ENCODE measurements at regions not wholly inside any gene's neighbourhood (a gene's known extent, or its start where the extent isn't known, plus 50 kb on each side); places are given as distances from the start of the nearest gene placed in this dataset.

GRCh38 chr7:41203542-41203941 is 499.3 kb downstream of the INHBA start:
- Mint-ChIP-seq H3K4me1 (peaks cover 7% of the 10 kb centered on the region), H3K4me3 (no peak overlapping the region), H3K36me3 (ENCODE audit: low read depth) (no peaks in the 10 kb centered on the region), H3K9me3 (no peaks in the 10 kb centered on the region), H3K27ac (no peak overlapping the region), H3K27me3 (ENCODE audit: insufficient read depth) (peaks cover 14% of the 10 kb centered on the region)
- Histone ChIP-seq H3K9ac (ENCODE audit: extremely low read depth, low read length, poor library complexity, severe bottlenecking) (no peak overlapping the region), H3K4me1 (ENCODE audit: control insufficient read depth, insufficient read depth, low read length) (no peaks in the 10 kb centered on the region), H3K27ac (ENCODE audit: low read depth, low read length) (no peak overlapping the region), H3K36me3 (ENCODE audit: control insufficient read depth, insufficient read depth, low read length) (no peaks in the 10 kb centered on the region), H3K9me3 (ENCODE audit: control insufficient read depth, low read length) (no peaks in the 10 kb centered on the region), H3K4me3 (ENCODE audit: low read length) (no peak overlapping the region), H3K27me3 (ENCODE audit: control insufficient read depth, insufficient read depth, low read length, poor library complexity, severe bottlenecking) (no peaks in the 10 kb centered on the region)
- no peak for DNase-seq
- no peak for TF ChIP-seq CTCF (conservative IDR thresholded peaks at IDR 0.05)
- 93 to 100% methylated on average over 1 to 2 of the region's 2 CpGs for WGBS, 2 experiments (ENCODE audit: insufficient coverage in 1 of 2, insufficient read length in 1 of 2)

- H3K36me3 Mint-ChIP-seq (ENCODE audit: low read depth): no peaks in the 10 kb centered on the region
- H3K9me3 Mint-ChIP-seq: no peaks in the 10 kb centered on the region
- no peaks in the 10 kb centered on the region for H3K4me1 Mint-ChIP-seq
- Histone ChIP-seq H3K4me1 (ENCODE audit: control insufficient read depth, insufficient read depth, low read length) (no peaks in the 10 kb centered on the region), H3K9ac (ENCODE audit: extremely low read depth, low read length, poor library complexity, severe bottlenecking) (no peak overlapping the region), H3K9me3 (ENCODE audit: control insufficient read depth, low read length) (no peaks in the 10 kb centered on the region), H3K4me3 (ENCODE audit: low read length) (no peak overlapping the region), H3K27ac (ENCODE audit: low read depth, low read length) (no peak overlapping the region), H3K36me3 (ENCODE audit: control insufficient read depth, insufficient read depth, low read length) (no peaks in the 10 kb centered on the region), H3K27me3 (ENCODE audit: control insufficient read depth, insufficient read depth, low read length, poor library complexity, severe bottlenecking) (no peaks in the 10 kb centered on the region)
- H3K27ac Mint-ChIP-seq: no peak overlapping the region
- H3K27me3 Mint-ChIP-seq (ENCODE audit: insufficient read depth): peaks cover 5% of the 10 kb centered on the region
- no peak overlapping the region for H3K4me3 Mint-ChIP-seq
- DNase-seq: no peak
- 91% methylated on average over 3 of the region's 3 CpGs; no CpG with 5 or more reads in 1 of the 2 experiments for WGBS, 2 experiments (ENCODE audit: insufficient coverage in 1 of 2, insufficient read length in 1 of 2)
- TF ChIP-seq CTCF (conservative IDR thresholded peaks at IDR 0.05): no peak
These were observed 501.9 kb downstream of the INHBA start for GRCh38 chr7:41201021-41201420.

GRCh38 chr7:41199136-41199535 is 503.8 kb downstream of the INHBA start:
- no peak overlapping the region for H3K4me3 ChIP-seq (ENCODE audit: low read length)
- no peaks in the 10 kb centered on the region for H3K36me3 ChIP-seq (ENCODE audit: control insufficient read depth, insufficient read depth, low read length)
- WGBS, 2 experiments (ENCODE audit: insufficient coverage in 1 of 2, insufficient read length in 1 of 2): 86 to 100% methylated on average over 2 to 3 of the region's 3 CpGs
- TF ChIP-seq CTCF (conservative IDR thresholded peaks at IDR 0.05): no peak
- H3K27ac ChIP-seq (ENCODE audit: low read depth, low read length): no peak overlapping the region
- Mint-ChIP-seq H3K27me3 (ENCODE audit: insufficient read depth) (peaks cover 5% of the 10 kb centered on the region), H3K27ac (no peak overlapping the region), H3K4me3 (no peak overlapping the region), H3K36me3 (ENCODE audit: low read depth) (no peaks in the 10 kb centered on the region), H3K9me3 (no peaks in the 10 kb centered on the region), H3K4me1 (no peaks in the 10 kb centered on the region)
- DNase-seq: no peak
- H3K27me3 ChIP-seq (ENCODE audit: control insufficient read depth, insufficient read depth, low read length, poor library complexity, severe bottlenecking): no peaks in the 10 kb centered on the region
- no peaks in the 10 kb centered on the region for H3K9me3 ChIP-seq (ENCODE audit: control insufficient read depth, low read length)
- no peaks in the 10 kb centered on the region for H3K4me1 ChIP-seq (ENCODE audit: control insufficient read depth, insufficient read depth, low read length)
- H3K9ac ChIP-seq (ENCODE audit: extremely low read depth, low read length, poor library complexity, severe bottlenecking): no peak overlapping the region
